ENCODE measurements at regions not wholly inside any gene's neighbourhood (a gene's known extent, or its start where the extent isn't known, plus 50 kb on each side); places are given as distances from the start of the nearest gene placed in this dataset.

- TF ChIP-seq TEAD4 (IDR thresholded peaks at IDR 0.05) (no peak), YY1 (IDR thresholded peaks at IDR 0.05; ENCODE audit: low read depth) (no peak), MAX (IDR thresholded peaks at IDR 0.05) (no peak), USF1 (IDR thresholded peaks at IDR 0.05) (no peak)
These were observed 2338.8 kb downstream of the PCDH7 start for GRCh38 chr4:33058998-33059397.

GRCh38 chr4:33060674-33061542 is 2340.7 kb downstream of the PCDH7 start:
- TF ChIP-seq RAD21 (IDR thresholded peaks at IDR 0.05; ENCODE audit: low read depth) = peak; percentile 64
- TF ChIP-seq CREB1 (IDR thresholded peaks at IDR 0.05; ENCODE audit: low read depth) = no peak
- no peak for TF ChIP-seq REST (IDR thresholded peaks at IDR 0.05; ENCODE audit: low read depth)

GRCh38 chr4:33061727-33062126 is 2341.6 kb downstream of the PCDH7 start:
- TF ChIP-seq CREB1 (IDR thresholded peaks at IDR 0.05; ENCODE audit: low read depth) (no peak), REST (IDR thresholded peaks at IDR 0.05; ENCODE audit: low read depth) (no peak), EGR1 (IDR thresholded peaks at IDR 0.05) (no peak), TAF1 (IDR thresholded peaks at IDR 0.05; ENCODE audit: low read depth) (no peak), TCF12 (IDR thresholded peaks at IDR 0.05; ENCODE audit: low read depth) (no peak), ZBTB7A (IDR thresholded peaks at IDR 0.05; ENCODE audit: low read depth) (no peak), FOXM1 (IDR thresholded peaks at IDR 0.05; ENCODE audit: borderline replicate concordance, low read depth) (no peak), YY1 (IDR thresholded peaks at IDR 0.05; ENCODE audit: low read depth) (no peak), NFIC (IDR thresholded peaks at IDR 0.05) (no peak), MAX (IDR thresholded peaks at IDR 0.05) (no peak), USF1 (IDR thresholded peaks at IDR 0.05) (no peak), EP300 (IDR thresholded peaks at IDR 0.05; ENCODE audit: borderline replicate concordance) (no peak), RAD21 (IDR thresholded peaks at IDR 0.05; ENCODE audit: low read depth) (no peak), CEBPB (IDR thresholded peaks at IDR 0.05) (no peak), TEAD4 (IDR thresholded peaks at IDR 0.05) (no peak)

GRCh38 chr4:33062155-33062806 is 2342.1 kb downstream of the PCDH7 start:
- TF ChIP-seq CEBPB (IDR thresholded peaks at IDR 0.05) (no peak), MAX (IDR thresholded peaks at IDR 0.05) (no peak), TAF1 (IDR thresholded peaks at IDR 0.05; ENCODE audit: low read depth) (no peak), TCF12 (IDR thresholded peaks at IDR 0.05; ENCODE audit: low read depth) (no peak), ZBTB7A (IDR thresholded peaks at IDR 0.05; ENCODE audit: low read depth) (no peak), USF1 (IDR thresholded peaks at IDR 0.05) (no peak)

- TF ChIP-seq ZBTB7A (IDR thresholded peaks at IDR 0.05; ENCODE audit: low read depth) (no peak), CEBPB (IDR thresholded peaks at IDR 0.05) (no peak), TCF12 (IDR thresholded peaks at IDR 0.05; ENCODE audit: low read depth) (no peak), EP300 (IDR thresholded peaks at IDR 0.05; ENCODE audit: borderline replicate concordance) (no peak), MAX (IDR thresholded peaks at IDR 0.05) (no peak), TAF1 (IDR thresholded peaks at IDR 0.05; ENCODE audit: low read depth) (no peak), TEAD4 (IDR thresholded peaks at IDR 0.05) (no peak), USF1 (IDR thresholded peaks at IDR 0.05) (no peak), REST (IDR thresholded peaks at IDR 0.05; ENCODE audit: low read depth) (no peak), NFIC (IDR thresholded peaks at IDR 0.05) (no peak), YY1 (IDR thresholded peaks at IDR 0.05; ENCODE audit: low read depth) (no peak)
These were observed 2343.1 kb downstream of the PCDH7 start for GRCh38 chr4:33063241-33063640.
